GM21360 (cell line): ENCODE measurements at regions not wholly inside any gene's neighbourhood (a gene's known extent, or its start where the extent isn't known, plus 50 kb on each side); places are given as distances from the start of the nearest gene placed in this dataset.
"Not testable (repeated sequence)": the region's sequence is repeated elsewhere in the genome, so short reads cannot be mapped to it uniquely, and the experiment has no call there.

Experiments used
- ATAC-seq: cut with Tn5 transposase; IDR thresholded peaks from one replicate; pipeline ENCODE4 v1.9.1; 2021; ENCODE audit warnings: mild to moderate bottlenecking, moderate library complexity; ENCODE audit not compliant: unreplicated experiment

GRCh38 chr15:35211240-35211902 is 126.3 kb upstream of the NANOGP8 start:
- no peak for ATAC-seq

GRCh38 chr15:35210370-35210769 is 125.3 kb upstream of the NANOGP8 start:
- ATAC-seq, result no peak

GRCh38 chr15:35209838-35210237 is 124.7 kb upstream of the NANOGP8 start:
- ATAC-seq, result no peak

- ATAC-seq, result no peak
Observed at GRCh38 chr15:35208353-35208752, 123.3 kb upstream of the NANOGP8 start.

- no peak for ATAC-seq
Observed at GRCh38 chr15:35206060-35206675, 121.1 kb upstream of the NANOGP8 start.

- ATAC-seq, result no peak
Observed at GRCh38 chr15:35198197-35198596, 113.1 kb upstream of the NANOGP8 start.

GRCh38 chr15:35197754-35198153 is 112.7 kb upstream of the NANOGP8 start:
- ATAC-seq, result no peak

- ATAC-seq, result no peak
Observed at GRCh38 chr15:35197306-35197705, 112.2 kb upstream of the NANOGP8 start.

GRCh38 chr15:35196273-35196672 is 111.2 kb upstream of the NANOGP8 start:
- ATAC-seq, result no peak

- no peak for ATAC-seq
Observed at GRCh38 chr15:35195649-35196048, 110.6 kb upstream of the NANOGP8 start.

GRCh38 chr15:35195031-35195430 is 109.9 kb upstream of the NANOGP8 start:
- ATAC-seq, result no peak

- no peak for ATAC-seq
Observed at GRCh38 chr15:35194296-35194695, 109.2 kb upstream of the NANOGP8 start.

GRCh38 chr15:35191783-35192182 is 106.7 kb upstream of the NANOGP8 start:
- ATAC-seq, result no peak

GRCh38 chr15:35186346-35186745 is 101.3 kb upstream of the NANOGP8 start:
- no peak for ATAC-seq

GRCh38 chr15:35184646-35185045 is 99.6 kb upstream of the NANOGP8 start:
- ATAC-seq, result no peak

GRCh38 chr15:35182841-35183479 is 97.9 kb upstream of the NANOGP8 start:
- ATAC-seq, result no peak

GRCh38 chr15:35181538-35181937 is 96.4 kb upstream of the NANOGP8 start:
- ATAC-seq, result peak; percentile 92

- ATAC-seq, result no peak
Observed at GRCh38 chr15:35179739-35180138, 94.6 kb upstream of the NANOGP8 start.

GRCh38 chr15:35178186-35178585 is 93.1 kb upstream of the NANOGP8 start:
- ATAC-seq, result not testable (repeated sequence)

GRCh38 chr15:35174948-35175347 is 89.9 kb upstream of the NANOGP8 start:
- ATAC-seq, result no peak

- ATAC-seq, result no peak
Observed at GRCh38 chr15:35173444-35174118, 88.5 kb upstream of the NANOGP8 start.

GRCh38 chr15:35170207-35170606 is 85.1 kb upstream of the NANOGP8 start:
- ATAC-seq, result no peak
